NCI-H2081 treated with DMSO at 0.1 percent for 48 hours (cell line): ENCODE measurements at regions not wholly inside any gene's neighbourhood (a gene's known extent, or its start where the extent isn't known, plus 50 kb on each side); places are given as distances from the start of the nearest gene placed in this dataset.
"Not testable (repeated sequence)": the region's sequence is repeated elsewhere in the genome, so short reads cannot be mapped to it uniquely, and the experiment has no call there.

Experiments
- DNase-seq: peaks from one replicate; lab custom pipeline; 2025; lab: John Stamatoyannopoulos, UW

DNA sequence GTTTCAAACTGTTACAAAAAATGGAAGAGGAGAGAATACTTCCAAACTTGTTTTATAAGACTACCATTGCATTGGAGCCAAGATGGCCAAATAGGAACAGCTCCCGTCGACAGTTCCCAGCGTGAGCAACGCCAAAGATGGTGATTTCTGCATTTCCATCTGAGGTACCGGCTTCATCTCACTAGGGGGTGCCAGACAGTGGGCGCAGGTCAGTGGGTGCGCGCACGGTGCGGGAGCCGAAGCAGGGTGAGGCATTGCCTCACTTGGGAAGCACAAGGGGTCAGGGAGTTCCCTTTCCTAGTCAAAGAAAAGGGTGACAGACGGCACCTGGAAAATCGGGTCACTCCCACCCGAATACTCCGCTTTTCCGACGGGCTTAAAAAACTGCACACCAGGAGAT lies 149.7 kb upstream of the POF1B start:
- not testable (repeated sequence) for DNase-seq

- DNase-seq: no peak
Measured at GRCh38 chrX:85517994-85518718, 138.7 kb upstream of the POF1B start.

GRCh38 chrX:85516131-85516530 lies 136.7 kb upstream of the POF1B start:
- DNase-seq: no peak

DNA sequence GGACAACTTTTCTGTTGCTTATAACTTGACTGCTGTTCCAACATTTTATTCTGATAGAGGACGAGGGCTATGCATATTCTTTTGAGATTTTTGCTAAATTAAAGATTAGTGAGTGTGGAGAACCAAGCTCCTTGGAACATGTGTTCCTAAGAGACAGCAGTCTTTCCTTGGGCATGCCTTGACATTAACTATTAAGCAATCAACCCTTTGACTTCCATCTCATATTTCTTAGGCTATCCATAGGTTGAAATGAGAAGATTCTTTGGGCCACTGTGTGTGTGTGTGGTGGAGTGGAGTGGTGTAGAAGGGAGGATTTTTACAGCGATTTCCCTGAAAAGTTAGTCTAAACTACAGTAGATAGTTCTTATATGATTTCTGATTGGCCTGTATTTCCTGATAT lies 127.4 kb upstream of the POF1B start:
- no peak for DNase-seq

DNA sequence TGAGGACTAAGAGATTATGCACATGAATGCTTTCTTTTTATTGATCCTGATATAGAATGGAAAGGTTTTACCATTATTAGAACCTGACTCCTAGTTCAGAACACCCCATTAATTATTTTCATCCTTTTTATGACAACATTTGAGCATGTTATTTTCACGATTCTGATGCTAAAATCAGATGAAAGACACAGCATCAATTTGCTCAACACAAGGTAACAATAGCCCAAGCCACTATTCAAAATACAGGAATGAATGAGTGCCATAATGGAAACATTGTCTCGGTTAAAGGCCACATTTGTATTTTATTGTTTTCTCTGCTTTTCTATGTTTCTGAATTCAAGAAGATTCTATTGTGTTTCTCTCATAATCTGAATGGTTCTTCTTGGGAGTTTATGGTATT lies 126.3 kb upstream of the POF1B start:
- no peak for DNase-seq

DNA sequence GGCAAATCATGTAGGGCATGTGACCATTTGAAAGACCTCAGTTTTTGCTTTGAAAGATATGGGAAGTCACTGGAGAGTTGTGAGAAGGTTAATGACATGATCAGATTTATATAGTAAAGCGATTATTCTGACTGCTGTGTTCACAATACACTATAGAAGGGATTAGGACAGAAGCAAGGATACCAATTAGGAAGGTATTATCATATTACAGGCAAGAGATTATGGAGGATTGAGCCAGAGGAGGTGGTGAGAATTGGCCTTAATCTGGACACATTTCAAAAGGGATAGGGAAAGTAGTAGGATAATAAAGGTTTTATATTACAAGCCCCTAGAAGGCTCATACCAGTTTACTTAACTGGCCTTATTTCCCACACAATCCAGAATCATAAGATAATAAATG lies 124.9 kb upstream of the POF1B start:
- no peak for DNase-seq

- DNase-seq: peak; percentile 42
Measured at GRCh38 chrX:85503258-85504158, 124.0 kb upstream of the POF1B start.

- no peak for DNase-seq
Measured at GRCh38 chrX:85501349-85501748, 121.9 kb upstream of the POF1B start.

GRCh38 chrX:85499400-85499799 lies 119.9 kb upstream of the POF1B start:
- DNase-seq: no peak

- DNase-seq: no peak
Measured at GRCh38 chrX:85493821-85494220, 114.4 kb upstream of the POF1B start.

DNA sequence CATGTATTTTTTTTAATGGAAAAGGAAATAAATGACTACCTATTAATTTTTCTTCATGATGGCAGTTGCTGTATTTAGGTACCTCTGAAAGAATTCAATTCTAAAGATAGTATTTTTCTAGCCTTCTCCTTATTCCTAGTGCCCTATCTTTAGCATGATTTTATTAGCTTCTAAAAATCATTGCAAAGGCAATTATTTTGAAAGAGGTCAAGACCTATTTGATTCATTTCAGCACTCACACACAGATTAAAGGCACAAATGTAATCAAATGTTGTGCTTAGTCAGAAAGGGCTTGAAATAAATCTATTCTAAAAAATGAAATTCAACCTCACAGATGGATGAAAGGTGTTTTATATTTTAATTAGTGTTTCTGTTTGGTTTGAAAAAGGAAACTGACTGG lies 74.8 kb upstream of the POF1B start:
- no peak for DNase-seq

DNA sequence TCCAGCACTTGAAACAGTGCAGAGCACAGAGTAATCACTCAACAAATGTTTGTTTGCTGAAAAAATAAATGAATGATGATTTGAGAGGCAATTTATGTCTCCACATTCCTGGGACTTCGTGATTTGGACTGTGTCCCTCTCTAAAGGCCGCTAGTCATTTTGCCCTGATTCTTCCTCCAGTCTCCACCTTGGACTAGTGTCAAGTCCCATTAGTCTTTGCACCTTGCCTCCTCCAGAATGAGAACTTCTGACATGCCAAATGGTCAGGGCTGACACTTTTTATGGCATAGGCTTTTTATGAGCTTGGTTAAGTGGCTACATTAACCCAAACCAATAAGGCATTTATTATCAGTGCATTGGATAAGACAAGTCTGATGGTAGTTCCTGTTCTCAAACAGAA lies 65.1 kb upstream of the POF1B start:
- DNase-seq: no peak
